Stomach (tissue), 8 donors: ENCODE measurements at regions not wholly inside any gene's neighbourhood (a gene's known extent, or its start where the extent isn't known, plus 50 kb on each side); places are given as distances from the start of the nearest gene placed in this dataset.

Source experiments
- DNase-seq, 2 donors: peaks; one replicate each; pipeline versions ENCODE4 v3.0.0 to v3.0.0-alpha.2; 2013 to 2019
- H3K27ac ChIP-seq, 5 donors: fragments of 200-600 bp in 4 of 5; sonication (generic) in 4 of 5; one replicate each; pipeline ENCODE4 v1.5.1; 2013 to 2019; ENCODE audit warnings: mild to moderate bottlenecking in 1 of 5, moderate library complexity in 1 of 5
- H3K27me3 ChIP-seq, 3 donors: fragments of 200-600 bp; sonication (generic); one replicate each; pipeline ENCODE4 v1.5.1; 2017 to 2019; ENCODE audit warnings: mixed run types in 1 of 3
- H3K36me3 ChIP-seq, 4 donors: fragments of 200-600 bp; sonication (generic); 1 replicate in 3 of 4; 2 replicates in 1 of 4; pipeline ENCODE4 v1.5.1; 2016 to 2019
- H3K4me1 ChIP-seq, 4 donors: fragments of 200-600 bp; sonication (generic); one replicate each; pipeline ENCODE4 v1.5.1; 2016 to 2019
- H3K4me3 ChIP-seq, 4 donors: fragments of 200-600 bp; sonication (generic) in 3 of 4; one replicate each; pipeline ENCODE4 v1.5.1; 2016 to 2019; ENCODE audit warnings: mild to moderate bottlenecking in 1 of 4
- H3K9me3 ChIP-seq, 4 donors: fragments of 200-600 bp; sonication (generic); one replicate each; pipeline ENCODE4 v1.5.1; 2016 to 2019
- CTCF ChIP-seq, 7 experiments: fragments of 450-650 bp in 4 of 7; fragments of 200-600 bp in 3 of 7; sonication (generic) in 3 of 7; IDR thresholded peaks; one replicate each; pipeline ENCODE4 v1.5.1; 2016 to 2019; ENCODE audit warnings: antibody characterized with exemption in 7 of 7, control low read depth in 2 of 7, mild to moderate bottlenecking in 1 of 7
- EP300 ChIP-seq: sonication (generic); formaldehyde crosslinking; IDR thresholded peaks from one replicate; pipeline ENCODE4 v1.6.1; 2017; ENCODE audit warnings: antibody characterized with exemption
- POLR2A ChIP-seq, 4 donors: fragments of 450-650 bp; IDR thresholded peaks; one replicate each; pipeline ENCODE4 v1.6.1; 2016; ENCODE audit warnings: antibody characterized with exemption in 4 of 4, control low read depth in 2 of 4, mild to moderate bottlenecking in 1 of 4, moderate library complexity in 1 of 4
- POLR2AphosphoS5 ChIP-seq, 3 donors: sonication (generic); formaldehyde crosslinking; IDR thresholded peaks; one replicate each; pipeline ENCODE4 v1.6.1; 2016; ENCODE audit warnings: antibody characterized with exemption in 3 of 3
- WGBS, 5 donors: extraction: QIAGEN DNeasy Blood & Tissue Kit in 3 of 5; methylation state at CpG; one replicate each; pipeline versions ENCODE4 v1.1.5 to v1.1.7; 2013 to 2018; 5-methylcytosine and 5-hydroxymethylcytosine counted together
- intact Hi-C: fragments of 100-400 bp; cut with DNase I; formaldehyde crosslinking; loops from one replicate; pipeline ENCODE4 v1.15.1; 2023; ENCODE audit warnings: low total_unique reads
- donor health status: healthy with polysubstance abuse.
- donor health status: Bipolar disorder and iron deficiency.
- donor health status: healthy.

GRCh38 chr13:67493835-67494234, 263.7 kb upstream of the PCDH9 start:
- 3 to 24% (median 13%) methylated on average over 1 of the region's 1 CpG for WGBS, 5 donors
- H3K36me3 ChIP-seq, result no peaks in the 10 kb centered on the region
- intact Hi-C loops, result no loop called here
- no peaks in the 10 kb centered on the region for H3K4me1 ChIP-seq
- no peaks in the 10 kb centered on the region for H3K27me3 ChIP-seq
- no peak overlapping the region for H3K4me3 ChIP-seq
- no peaks in the 10 kb centered on the region for H3K9me3 ChIP-seq
- TF ChIP-seq POLR2A (IDR thresholded peaks at IDR 0.05), result no peak
- no peak for TF ChIP-seq EP300
- no peak for TF ChIP-seq POLR2AphosphoS5 (IDR thresholded peaks at IDR 0.05)
- no peak for TF ChIP-seq CTCF (IDR thresholded peaks at IDR 0.05)
- no peak overlapping the region for H3K27ac ChIP-seq
- no peak for DNase-seq

- H3K9me3 ChIP-seq, result no peaks in the 10 kb centered on the region
- WGBS, 5 donors, result 58 to 65% (median 59%) methylated on average over 2 of the region's 2 CpGs
Measured at GRCh38 chr13:67489016-67489415, 258.9 kb upstream of the PCDH9 start.

GRCh38 chr13:67481445-67481844, 251.3 kb upstream of the PCDH9 start:
- intact Hi-C loops, result no loop called here
- DNase-seq, result no peak
- H3K27me3 ChIP-seq, result no peaks in the 10 kb centered on the region
- H3K4me1 ChIP-seq, result no peaks in the 10 kb centered on the region
- H3K4me3 ChIP-seq, result no peak overlapping the region
- H3K36me3 ChIP-seq, result no peaks in the 10 kb centered on the region
- TF ChIP-seq EP300, result no peak
- no peak for TF ChIP-seq POLR2A (IDR thresholded peaks at IDR 0.05)
- no peak for TF ChIP-seq POLR2AphosphoS5 (IDR thresholded peaks at IDR 0.05)
- TF ChIP-seq CTCF (IDR thresholded peaks at IDR 0.05), result no peak
- peaks cover 0 to 6% (median 0%) of the 10 kb centered on the region in 4 donors for H3K9me3 ChIP-seq
- H3K27ac ChIP-seq, result no peak overlapping the region
- WGBS, 5 donors, result 86 to 95% (median 94%) methylated on average over 1 of the region's 1 CpG

More at GRCh38 chr13:67489016-67489415, 258.9 kb upstream of the PCDH9 start:
- no peak for DNase-seq
- Histone ChIP-seq H3K27me3 (no peaks in the 10 kb centered on the region), H3K27ac (no peak overlapping the region), H3K4me3 (no peak overlapping the region), H3K4me1 (no peaks in the 10 kb centered on the region), H3K36me3 (no peaks in the 10 kb centered on the region)
- TF ChIP-seq POLR2AphosphoS5 (IDR thresholded peaks at IDR 0.05) (no peak), EP300 (no peak), CTCF (IDR thresholded peaks at IDR 0.05) (no peak), POLR2A (IDR thresholded peaks at IDR 0.05) (no peak)
- intact Hi-C loops, result no loop called here

GRCh38 chr13:67474115-67474514, 244.0 kb upstream of the PCDH9 start:
- Histone ChIP-seq H3K27me3 (no peaks in the 10 kb centered on the region), H3K27ac (no peak overlapping the region), H3K9me3 (peaks cover 0 to 22% (median 17%) of the 10 kb centered on the region in 4 donors), H3K36me3 (no peaks in the 10 kb centered on the region), H3K4me1 (no peaks in the 10 kb centered on the region), H3K4me3 (no peak overlapping the region)
- whole genome bisulfite sequencing, 5 donors, result 86 to 98% (median 93%) methylated on average over 3 of the region's 3 CpGs
- no peak for DNase-seq
- TF ChIP-seq POLR2AphosphoS5 (IDR thresholded peaks at IDR 0.05), result no peak
- TF ChIP-seq POLR2A (IDR thresholded peaks at IDR 0.05), result no peak
- no peak for TF ChIP-seq EP300
- no peak for TF ChIP-seq CTCF (IDR thresholded peaks at IDR 0.05)
- intact Hi-C loops, result no loop called here
